GM18498 (cell line): ENCODE measurements at regions not wholly inside any gene's neighbourhood (a gene's known extent, or its start where the extent isn't known, plus 50 kb on each side); places are given as distances from the start of the nearest gene placed in this dataset.

Experiments used
- ATAC-seq: cut with Tn5 transposase; IDR thresholded peaks from one replicate; pipeline ENCODE4 v1.9.1; 2021; ENCODE audit warnings: mild to moderate bottlenecking, moderate library complexity; ENCODE audit not compliant: unreplicated experiment

DNA sequence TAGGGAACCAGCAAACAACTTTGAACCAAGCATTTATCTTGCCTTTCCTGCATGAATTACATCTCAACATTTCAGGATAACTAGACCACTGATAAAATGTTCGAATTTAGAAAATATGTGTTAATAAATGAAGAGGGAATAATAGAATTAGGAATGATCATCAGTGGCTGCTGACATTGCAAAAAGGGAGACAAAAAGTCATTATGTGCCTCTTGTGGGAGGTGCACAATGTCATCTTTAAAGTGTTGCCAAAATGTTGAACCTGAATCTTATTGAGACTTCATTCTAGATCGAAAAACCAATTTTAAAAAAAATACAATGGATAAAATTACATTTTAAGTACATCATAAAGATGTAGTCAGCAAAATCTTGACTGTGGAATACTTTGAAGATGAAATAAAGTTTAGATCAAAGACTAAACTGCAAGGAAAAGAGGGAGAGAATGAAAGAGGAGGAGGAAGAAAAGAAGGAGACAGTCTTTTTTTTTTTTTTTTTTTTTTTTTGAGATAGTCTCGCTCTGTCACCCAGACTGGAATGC, 299.3 kb downstream of the FBXW7 start:
- ATAC-seq, result no peak

DNA sequence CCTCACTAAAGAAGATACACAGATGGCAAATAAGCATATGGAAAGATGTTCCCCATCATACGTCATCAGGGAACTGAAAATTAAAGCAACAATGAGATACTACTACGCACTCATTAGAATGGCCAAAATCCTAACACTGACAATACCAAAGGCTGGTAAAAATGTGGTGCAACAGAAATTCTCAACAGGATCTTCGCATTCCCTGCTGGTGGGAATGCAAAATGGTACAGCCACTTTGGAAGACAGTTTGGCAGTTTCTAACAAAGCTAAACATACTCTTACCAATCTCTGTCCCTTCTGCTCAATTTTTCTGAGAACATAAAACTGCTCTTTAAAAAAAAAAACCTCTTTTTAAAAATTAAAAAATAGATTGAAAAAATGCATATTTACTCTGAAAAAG, 300.2 kb downstream of the FBXW7 start:
- no peak for ATAC-seq

DNA sequence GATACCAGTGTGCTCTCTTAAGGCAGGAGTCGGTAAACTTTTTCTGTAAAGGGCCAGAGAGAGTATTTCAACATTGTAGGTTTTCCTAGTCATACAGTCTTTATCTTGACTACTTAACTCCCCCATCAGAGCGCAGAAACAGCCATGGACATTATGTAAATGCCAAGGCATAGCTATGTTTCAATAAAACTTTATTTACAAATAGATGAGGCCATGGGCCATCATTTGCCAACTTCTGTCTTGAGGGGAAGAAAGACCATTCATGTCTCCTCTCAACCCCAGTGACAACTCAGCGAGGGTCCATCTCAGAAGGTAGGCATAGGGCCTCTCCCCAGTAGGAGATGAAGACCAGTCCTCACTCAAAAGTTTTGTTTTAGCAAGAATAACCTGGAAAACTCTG, 301.3 kb downstream of the FBXW7 start:
- no peak for ATAC-seq

DNA sequence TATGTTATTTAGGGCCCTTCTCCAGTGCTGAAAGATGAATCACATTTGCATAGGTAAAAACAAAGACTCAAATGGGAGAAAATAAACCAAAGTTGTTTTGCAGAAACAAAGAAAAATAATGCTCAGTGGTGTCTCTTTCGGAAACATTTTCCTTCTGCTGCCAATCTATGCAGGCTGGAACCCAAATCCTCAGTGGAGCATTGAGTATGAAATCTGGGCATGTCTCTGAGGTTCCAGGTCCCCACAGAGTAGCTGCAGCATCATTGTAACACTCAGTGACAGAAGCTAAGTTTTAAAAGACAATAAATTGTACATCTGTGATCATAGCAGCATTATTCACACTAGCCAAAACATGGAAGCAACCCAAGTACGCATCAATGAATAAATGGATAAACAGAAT, 303.6 kb downstream of the FBXW7 start:
- no peak for ATAC-seq

DNA sequence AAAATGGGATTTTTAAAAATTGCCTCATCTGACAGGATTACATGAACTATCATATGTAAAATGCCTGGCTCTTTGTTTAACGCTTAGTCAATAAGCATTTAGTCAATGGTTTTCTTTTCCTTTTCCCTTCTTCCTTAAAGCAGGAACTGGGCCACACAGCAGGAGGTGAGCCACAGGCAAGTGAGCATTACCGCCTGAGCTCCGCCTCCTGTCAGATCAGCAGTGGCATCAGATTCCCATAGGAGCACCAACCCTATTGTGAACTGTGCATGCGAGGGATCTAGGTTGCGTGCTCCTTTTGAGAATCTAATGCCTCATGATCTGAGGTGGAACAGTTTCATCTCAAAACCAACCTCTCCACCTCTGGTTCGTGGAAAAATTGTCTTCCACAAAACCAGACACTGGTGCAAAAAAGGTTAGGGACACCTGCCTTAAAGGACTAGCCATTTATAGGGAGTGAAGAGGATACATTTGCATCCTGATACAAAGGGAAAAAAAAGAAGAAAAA, 306.1 kb downstream of the FBXW7 start:
- no peak for ATAC-seq

DNA sequence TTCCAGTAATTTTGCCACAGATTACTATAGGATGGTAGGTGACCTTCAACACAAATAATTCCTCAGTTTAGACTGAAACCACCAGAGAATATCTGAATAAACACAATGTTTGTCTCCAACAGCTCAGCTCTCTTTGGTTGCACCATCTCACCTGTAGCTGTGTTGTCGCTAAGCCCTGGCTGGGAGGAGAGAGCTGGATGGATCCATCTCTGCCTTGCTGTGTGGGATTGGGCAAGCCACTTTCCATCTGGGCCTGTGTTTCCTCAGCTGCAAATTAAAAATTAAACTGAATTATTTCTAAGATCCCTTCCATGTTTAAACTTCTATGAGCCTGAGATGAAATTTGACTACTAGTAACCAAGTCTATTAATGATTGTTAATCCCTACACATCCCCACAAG, 310.2 kb downstream of the FBXW7 start:
- no peak for ATAC-seq

DNA sequence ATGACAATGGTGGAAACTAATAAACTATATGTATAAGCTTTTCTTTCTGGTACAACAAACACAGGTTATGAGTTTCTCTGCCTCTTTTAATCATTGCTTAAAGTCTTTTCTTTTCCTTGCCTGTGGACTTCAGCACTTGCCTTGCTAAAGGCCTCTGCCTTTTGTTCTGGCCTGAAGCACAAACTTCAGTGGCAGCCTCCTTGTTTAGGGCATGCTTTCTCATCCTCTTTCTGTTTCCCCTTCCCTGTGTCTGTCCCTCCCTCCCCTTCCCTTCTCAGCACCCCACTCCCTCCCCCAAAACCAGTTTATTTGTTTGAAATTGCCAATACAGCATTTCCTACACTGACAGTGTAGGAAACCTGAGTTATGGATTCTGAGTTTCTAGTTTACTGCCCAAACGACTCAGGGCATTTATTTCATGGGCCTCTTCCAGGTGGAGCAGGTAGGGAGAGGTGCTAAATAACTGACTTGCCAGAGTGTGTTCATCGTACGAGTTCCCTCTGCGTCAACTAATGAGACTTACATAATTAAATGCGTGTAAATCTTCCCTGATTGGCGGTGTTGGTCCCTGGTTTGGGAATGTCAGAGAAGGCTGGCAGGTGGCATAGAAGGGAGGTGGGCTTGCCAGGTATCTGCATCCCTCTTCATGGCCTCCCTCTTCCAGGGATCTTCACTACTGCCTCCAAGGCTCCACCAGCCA, 311.0 kb downstream of the FBXW7 start:
- no peak for ATAC-seq

DNA sequence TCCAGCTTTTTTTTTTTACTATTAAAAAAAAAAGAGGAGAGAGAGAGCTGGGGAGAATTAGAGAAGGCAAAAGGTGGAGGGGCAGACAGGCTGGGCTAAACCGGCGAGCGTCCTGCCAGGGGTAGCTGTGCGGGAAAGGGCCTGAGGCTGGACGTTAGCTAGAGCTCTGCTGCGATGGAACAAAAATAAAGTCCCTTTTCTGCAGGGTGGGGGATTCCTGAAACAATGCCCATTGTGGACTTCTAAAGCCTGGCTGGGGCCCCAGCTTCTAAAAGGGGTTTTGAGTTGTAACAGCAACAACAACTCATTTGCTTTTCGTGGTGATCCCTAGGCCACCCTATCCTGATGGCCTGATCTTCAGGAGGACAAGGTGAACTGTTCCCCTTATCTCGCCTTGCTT, 311.7 kb downstream of the FBXW7 start:
- ATAC-seq, result no peak

DNA sequence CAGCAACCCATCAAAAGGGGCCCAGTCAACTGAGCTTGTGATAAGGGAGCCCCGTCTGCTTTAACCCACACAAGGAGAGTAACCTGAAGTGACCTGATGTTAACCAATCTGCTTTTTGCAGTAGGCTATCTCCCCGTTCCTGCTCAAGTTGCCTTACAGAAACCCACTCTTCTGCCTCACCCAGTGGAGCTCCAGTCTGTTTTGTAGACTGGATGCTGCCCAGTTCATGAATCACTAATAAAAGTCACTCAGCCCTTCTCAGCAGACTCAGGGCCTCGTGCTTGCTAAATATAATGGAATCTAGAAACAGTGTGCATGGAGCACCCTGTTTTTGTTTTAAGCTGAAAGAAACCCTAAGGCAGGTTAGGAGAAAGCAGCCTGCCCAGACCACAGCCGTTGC, 312.3 kb downstream of the FBXW7 start:
- ATAC-seq, result no peak

DNA sequence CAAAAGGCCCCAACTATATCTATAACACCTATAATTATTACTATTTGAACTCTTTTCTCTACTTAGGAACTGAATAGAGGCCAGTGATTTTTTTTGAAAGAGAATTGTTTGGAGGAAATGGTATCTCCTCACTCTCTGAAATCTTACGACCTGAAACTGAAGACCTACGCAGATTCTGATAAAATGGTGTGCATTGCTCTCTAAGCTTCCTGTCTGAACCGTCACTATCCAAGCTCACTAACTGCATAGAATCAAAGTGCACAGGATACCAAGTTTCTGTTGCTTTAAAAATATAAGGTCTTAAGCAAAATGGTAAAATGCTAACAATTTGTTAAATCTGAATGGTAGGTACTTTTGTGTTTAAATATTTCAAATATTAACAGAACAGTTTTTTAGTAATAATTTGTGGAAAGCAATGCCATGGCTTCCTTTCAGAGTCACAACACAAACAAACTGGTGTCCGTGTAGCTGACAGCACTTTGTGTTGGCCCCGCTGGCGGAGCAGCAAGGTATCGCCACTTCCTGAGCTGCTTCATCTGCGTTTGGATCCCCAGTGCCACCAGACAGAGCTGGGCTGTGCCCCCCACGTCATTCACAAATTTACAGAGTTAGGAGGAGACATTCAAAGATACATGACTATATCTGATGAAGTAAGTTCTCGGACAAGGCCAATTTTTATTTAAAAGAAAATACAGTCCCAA, 313.9 kb downstream of the FBXW7 start:
- ATAC-seq, result no peak

DNA sequence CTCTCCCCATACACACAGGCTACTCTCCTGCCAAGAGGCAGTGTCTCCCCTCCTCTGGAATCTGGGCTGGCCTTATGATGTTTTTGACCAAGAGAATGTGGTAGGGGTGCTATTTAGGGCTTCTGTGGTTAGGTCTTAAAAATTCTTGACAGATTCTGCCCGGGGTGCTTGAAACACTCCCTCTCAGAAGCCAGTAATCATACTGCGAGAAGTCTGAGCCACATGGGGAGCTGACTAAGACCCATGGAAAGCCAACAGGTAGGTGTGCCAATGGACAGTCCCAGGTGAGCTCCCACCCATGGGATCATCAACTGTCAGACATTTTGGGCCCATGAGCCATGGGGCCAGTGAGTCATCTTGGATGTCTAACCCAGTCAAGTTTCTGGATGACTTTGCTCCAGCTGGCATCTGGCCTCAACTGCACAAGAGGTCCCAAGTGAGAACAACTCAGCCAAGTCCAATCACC, 315.7 kb downstream of the FBXW7 start:
- ATAC-seq, result peak; percentile 63

DNA sequence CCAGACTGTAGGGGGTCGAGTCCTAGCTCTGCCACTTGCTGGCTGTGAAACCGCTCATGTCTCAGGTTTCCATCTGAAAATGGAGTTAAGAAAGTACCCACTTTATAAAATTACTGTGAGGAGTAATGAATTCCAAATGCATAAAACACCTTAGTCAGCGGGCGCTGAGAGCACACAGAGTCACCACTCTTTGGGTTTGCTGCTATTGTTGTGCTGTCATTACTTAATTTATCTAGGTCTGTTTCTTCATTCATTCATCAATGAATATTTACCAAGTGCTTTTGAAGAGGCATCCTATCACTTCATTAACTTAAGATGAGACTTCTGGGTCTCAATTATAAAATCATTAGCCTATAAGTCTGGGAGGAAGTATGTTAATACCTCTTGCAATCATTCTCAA, 317.3 kb downstream of the FBXW7 start:
- ATAC-seq, result no peak

DNA sequence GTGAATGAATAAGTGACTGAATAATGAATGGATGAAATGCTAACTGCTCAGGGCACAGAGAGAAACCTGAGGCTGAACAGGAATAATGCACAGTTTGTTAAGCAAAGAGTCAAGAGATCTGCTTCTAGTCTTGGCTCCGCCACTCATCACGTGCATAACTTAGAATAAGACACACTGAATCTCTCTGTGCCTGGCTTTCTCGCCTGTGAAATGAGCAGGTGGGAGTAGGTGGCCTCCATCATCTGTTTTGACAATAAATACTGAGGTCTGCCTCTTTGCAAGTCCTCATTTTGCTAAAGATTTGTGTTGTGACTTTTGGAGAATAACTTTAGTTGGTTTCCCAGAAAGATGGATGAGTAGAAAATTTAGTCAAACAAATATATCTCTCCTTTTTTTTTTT, 318.0 kb downstream of the FBXW7 start:
- no peak for ATAC-seq

DNA sequence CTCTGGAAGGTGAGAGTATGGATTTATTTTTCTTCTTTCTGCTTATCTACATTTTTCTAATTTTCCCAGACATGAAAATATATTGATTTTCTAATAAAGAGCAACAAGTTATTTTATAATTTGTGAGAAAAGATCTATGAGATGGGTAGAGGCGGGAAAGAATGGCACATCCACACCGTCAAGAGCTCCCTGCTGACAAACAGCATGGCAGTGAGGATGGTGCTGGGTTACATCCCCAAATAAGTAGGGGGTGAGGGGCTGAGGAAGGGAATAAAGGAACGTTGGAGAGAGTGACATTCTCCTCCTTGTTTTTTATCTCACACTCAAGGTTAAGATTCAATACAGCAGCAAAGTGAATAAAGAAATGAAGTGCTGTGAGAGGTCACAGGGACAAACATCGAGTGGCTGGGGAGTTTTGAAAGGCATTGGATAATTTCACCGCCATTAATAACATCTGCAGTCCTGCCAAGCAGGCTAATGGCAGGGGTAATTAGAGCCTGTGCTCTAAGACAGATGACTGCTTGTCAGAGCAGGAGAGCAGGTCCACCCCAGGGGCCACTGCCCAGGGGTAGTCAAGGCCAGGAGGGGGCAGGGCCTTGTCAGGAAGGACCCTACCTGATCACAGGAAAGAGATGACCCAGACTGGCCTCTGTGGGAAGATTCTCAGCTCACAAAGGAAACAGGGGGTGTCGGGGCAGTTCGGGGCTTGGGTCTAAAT, 323.8 kb downstream of the FBXW7 start:
- no peak for ATAC-seq

DNA sequence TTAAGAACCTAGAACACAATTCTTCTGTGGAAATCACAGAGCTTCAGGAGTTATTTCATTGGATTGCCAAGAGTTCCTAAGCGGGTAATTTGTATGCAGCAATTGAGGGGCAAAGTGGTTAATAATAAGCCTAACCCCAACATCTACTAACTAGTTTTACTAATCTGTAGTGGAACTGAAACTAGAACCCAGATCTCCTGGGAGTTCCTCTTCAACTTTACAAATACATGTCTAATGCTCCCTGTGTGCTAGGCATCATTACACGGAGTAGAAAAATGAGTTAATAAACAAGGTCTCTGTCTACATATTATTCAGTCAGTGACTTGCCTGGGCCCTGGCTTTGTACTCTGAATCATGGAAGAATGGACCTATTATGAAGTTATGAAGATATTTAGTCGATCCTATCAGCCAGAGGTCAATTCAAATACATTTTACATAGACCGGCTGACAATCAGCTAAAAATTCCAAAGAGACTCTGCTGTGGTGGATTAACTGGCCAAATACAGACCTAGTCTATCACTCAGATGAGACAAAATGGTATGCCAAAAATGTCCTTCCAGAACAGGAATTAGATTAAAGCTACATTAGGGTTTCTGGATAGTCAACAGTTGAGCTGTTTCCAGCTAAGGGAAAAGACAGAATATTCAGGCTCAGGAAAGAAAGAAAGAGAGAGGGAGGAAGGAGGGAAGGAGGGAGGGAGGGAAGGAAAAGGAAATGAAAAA, 326.0 kb downstream of the FBXW7 start:
- peak; percentile 74 for ATAC-seq

DNA sequence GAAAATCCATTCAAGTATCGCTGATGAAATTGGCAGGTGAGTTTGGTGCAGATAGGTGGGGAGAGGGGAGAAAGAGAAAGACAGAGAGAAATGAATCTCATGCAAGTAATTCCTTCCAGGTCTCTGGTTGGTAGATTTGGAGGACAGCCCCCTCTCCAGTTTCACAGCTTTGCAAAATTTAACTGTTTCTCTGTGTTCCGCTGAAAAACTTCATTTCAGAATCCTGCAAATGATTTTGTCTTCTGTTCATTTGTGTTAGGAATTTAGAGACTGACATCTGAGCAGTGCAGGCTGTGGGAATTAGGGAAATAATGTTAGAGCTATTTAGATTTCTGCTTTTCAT, 328.5 kb downstream of the FBXW7 start:
- no peak for ATAC-seq

DNA sequence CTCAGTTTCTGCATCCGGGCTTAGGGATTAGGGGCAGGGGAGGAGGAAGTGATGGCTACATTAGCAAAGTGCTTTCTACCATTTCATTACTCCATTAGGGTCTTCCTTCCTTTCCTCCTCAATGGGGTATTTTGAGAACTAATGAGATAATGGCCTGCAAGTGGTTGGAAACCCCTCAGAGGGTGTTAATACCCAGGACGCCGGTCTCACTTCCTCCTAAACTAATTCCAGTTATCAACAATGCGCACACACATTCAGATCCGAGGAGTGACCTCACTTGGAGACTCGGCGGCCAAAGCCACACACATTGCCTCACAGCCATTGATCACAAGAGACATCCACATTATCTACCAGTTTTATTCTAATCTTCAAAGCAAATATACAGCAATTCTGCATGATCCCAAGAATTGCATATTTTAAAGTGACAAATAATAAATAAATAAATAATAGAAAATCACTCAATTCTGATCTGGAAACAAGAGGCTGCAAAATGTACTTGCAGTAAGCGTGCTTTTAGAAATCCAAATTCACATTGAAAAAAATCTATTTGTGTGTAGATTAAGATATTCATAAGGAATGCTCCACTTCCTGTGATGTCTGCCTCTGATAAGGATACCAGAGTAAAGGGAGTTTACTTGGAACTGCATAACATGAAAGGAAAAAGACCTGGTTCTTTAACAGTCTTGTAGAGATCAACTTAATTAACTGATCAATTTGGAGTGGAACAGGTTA, 329.1 kb downstream of the FBXW7 start:
- ATAC-seq, result no peak

DNA sequence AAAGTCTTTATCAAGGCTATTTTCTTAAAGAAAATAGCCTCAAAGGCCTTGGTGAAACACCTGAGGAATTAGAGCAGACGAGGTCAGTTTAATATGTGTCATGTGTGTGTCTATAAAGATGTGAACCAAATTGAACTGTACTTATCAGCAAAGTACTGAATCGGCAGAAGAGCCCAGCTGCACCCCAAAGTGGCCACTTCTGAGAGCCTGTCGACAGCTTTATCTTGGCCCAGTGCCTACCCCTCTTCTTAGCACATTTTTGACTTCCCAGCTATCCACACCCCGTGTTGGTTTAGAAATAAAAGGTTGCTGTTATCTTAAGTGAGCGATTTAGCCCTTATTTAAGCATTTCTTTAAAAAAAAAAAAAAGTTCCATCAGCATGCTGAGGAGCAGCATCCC, 329.7 kb downstream of the FBXW7 start:
- ATAC-seq, result no peak

DNA sequence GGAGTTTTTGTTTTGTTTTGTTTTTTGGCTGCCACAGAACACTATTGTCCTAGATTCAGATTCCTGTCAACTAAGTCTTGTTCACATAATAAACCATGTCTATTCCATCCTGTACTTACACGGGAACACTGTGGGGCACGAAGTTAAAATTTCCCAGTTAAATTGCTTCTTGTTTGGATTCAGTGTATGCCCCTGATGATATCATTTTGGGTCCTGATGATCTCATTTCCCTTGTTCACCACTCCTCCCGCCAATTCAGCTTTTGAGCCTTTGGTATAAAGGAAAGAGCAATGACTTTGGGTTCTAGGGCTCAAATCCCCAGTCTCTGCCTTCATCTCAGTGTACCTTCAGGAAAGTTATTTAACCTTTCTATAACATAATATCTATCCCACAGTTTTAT, 333.5 kb downstream of the FBXW7 start:
- no peak for ATAC-seq
